HEK293 (cell line): ENCODE measurements at regions not wholly inside any gene's neighbourhood (a gene's known extent, or its start where the extent isn't known, plus 50 kb on each side); places are given as distances from the start of the nearest gene placed in this dataset.

Experiments used
- CTCF ChIP-seq: fragments of 450-650 bp; formaldehyde crosslinking; IDR thresholded peaks from 2 replicates; pipeline ENCODE4 v1.5.1; 2016; ENCODE audit warnings: missing biosample characterization, missing genetic modification characterization
- GLIS2 ChIP-seq: fragments of 450-650 bp; formaldehyde crosslinking; IDR thresholded peaks from 2 replicates; pipeline ENCODE4 v1.5.1; 2016; ENCODE audit warnings: missing biosample characterization, missing genetic modification characterization
- KLF1 ChIP-seq: fragments of 450-650 bp; formaldehyde crosslinking; IDR thresholded peaks from 2 replicates; pipeline ENCODE4 v1.5.1; 2016; ENCODE audit warnings: missing biosample characterization, missing genetic modification characterization
- MZF1 ChIP-seq: fragments of 450-650 bp; formaldehyde crosslinking; IDR thresholded peaks from 2 replicates; pipeline ENCODE4 v1.5.1; 2017; ENCODE audit warnings: missing biosample characterization, missing genetic modification characterization, borderline replicate concordance
- SP3 ChIP-seq: fragments of 450-650 bp; formaldehyde crosslinking; IDR thresholded peaks from 2 replicates; pipeline ENCODE4 v1.5.1; 2016; ENCODE audit warnings: missing biosample characterization, missing genetic modification characterization
- SP7 ChIP-seq: fragments of 450-650 bp; formaldehyde crosslinking; IDR thresholded peaks from 2 replicates; pipeline ENCODE4 v1.5.1; 2016; ENCODE audit warnings: missing biosample characterization, missing genetic modification characterization
- TRIM28 ChIP-seq: IDR thresholded peaks from 2 replicates; pipeline ENCODE4 v1.6.1; 2011; ENCODE audit warnings: low read length, control low read depth, borderline replicate concordance
- WT1 ChIP-seq: fragments of 450-650 bp; formaldehyde crosslinking; IDR thresholded peaks from 2 replicates; pipeline ENCODE4 v1.5.1; 2016; ENCODE audit warnings: missing biosample characterization, missing genetic modification characterization
- YY1 ChIP-seq: fragments of 450-650 bp; formaldehyde crosslinking; IDR thresholded peaks from 2 replicates; pipeline ENCODE4 v1.5.1; 2018; ENCODE audit warnings: missing biosample characterization, missing genetic modification characterization
- ZEB2 ChIP-seq: fragments of 450-650 bp; formaldehyde crosslinking; IDR thresholded peaks from 2 replicates; pipeline ENCODE4 v1.5.1; 2016; ENCODE audit warnings: missing biosample characterization, missing genetic modification characterization
- ZNF10 ChIP-seq: fragments of 450-650 bp; formaldehyde crosslinking; IDR thresholded peaks from 2 replicates; pipeline ENCODE4 v1.5.1; 2017; ENCODE audit warnings: missing biosample characterization, missing genetic modification characterization
- ZNF121 ChIP-seq: fragments of 450-650 bp; formaldehyde crosslinking; IDR thresholded peaks from 2 replicates; pipeline ENCODE4 v1.5.1; 2016; ENCODE audit warnings: missing biosample characterization, missing genetic modification characterization
- ZNF132 ChIP-seq: fragments of 450-650 bp; formaldehyde crosslinking; IDR thresholded peaks from 2 replicates; pipeline ENCODE4 v1.5.1; 2017; ENCODE audit warnings: missing biosample characterization, missing genetic modification characterization, borderline replicate concordance
- ZNF2 ChIP-seq: fragments of 450-650 bp; formaldehyde crosslinking; IDR thresholded peaks from 2 replicates; pipeline ENCODE4 v1.5.1; 2016; ENCODE audit warnings: missing biosample characterization, missing genetic modification characterization
- ZNF221 ChIP-seq: fragments of 450-650 bp; formaldehyde crosslinking; IDR thresholded peaks from 2 replicates; pipeline ENCODE4 v1.5.1; 2017; ENCODE audit warnings: missing biosample characterization, missing genetic modification characterization, borderline replicate concordance
- ZNF37A ChIP-seq: fragments of 450-650 bp; IDR thresholded peaks from 2 replicates; pipeline ENCODE4 v1.5.1; 2018; ENCODE audit warnings: missing biosample characterization, missing genetic modification characterization
- ZNF416 ChIP-seq: fragments of 450-650 bp; formaldehyde crosslinking; IDR thresholded peaks from 2 replicates; pipeline ENCODE4 v1.5.1; 2016; ENCODE audit warnings: missing biosample characterization, missing genetic modification characterization
- ZNF433 ChIP-seq: fragments of 450-650 bp; formaldehyde crosslinking; IDR thresholded peaks from 2 replicates; pipeline ENCODE4 v1.5.1; 2016; ENCODE audit warnings: missing biosample characterization, missing genetic modification characterization, low read depth
- ZNF48 ChIP-seq: fragments of 450-650 bp; formaldehyde crosslinking; IDR thresholded peaks from 2 replicates; pipeline ENCODE4 v1.5.1; 2016; ENCODE audit warnings: missing biosample characterization, missing genetic modification characterization
- ZNF501 ChIP-seq: fragments of 450-650 bp; formaldehyde crosslinking; IDR thresholded peaks from 2 replicates; pipeline ENCODE4 v1.5.1; 2016; ENCODE audit warnings: missing biosample characterization, missing genetic modification characterization
- ZNF555 ChIP-seq: fragments of 450-650 bp; formaldehyde crosslinking; conservative IDR thresholded peaks from 2 replicates; pipeline ENCODE4 v1.5.1; 2017; ENCODE audit warnings: missing biosample characterization, mild to moderate bottlenecking, missing genetic modification characterization, inconsistent platforms
- ZNF585B ChIP-seq: fragments of 450-650 bp; formaldehyde crosslinking; IDR thresholded peaks from 2 replicates; pipeline ENCODE4 v1.5.1; 2016; ENCODE audit warnings: missing biosample characterization, missing genetic modification characterization
- ZNF639 ChIP-seq: fragments of 450-650 bp; formaldehyde crosslinking; IDR thresholded peaks from 2 replicates; pipeline ENCODE4 v1.5.1; 2016; ENCODE audit warnings: missing biosample characterization, missing genetic modification characterization
- ZNF658 ChIP-seq: fragments of 450-650 bp; formaldehyde crosslinking; IDR thresholded peaks from 2 replicates; pipeline ENCODE4; 2016; ENCODE audit warnings: missing biosample characterization, missing genetic modification characterization
- ZNF664 ChIP-seq: fragments of 450-650 bp; formaldehyde crosslinking; IDR thresholded peaks from 2 replicates; pipeline ENCODE4 v1.5.1; 2016; ENCODE audit warnings: missing biosample characterization, missing genetic modification characterization
- ZNF777 ChIP-seq: fragments of 450-650 bp; formaldehyde crosslinking; IDR thresholded peaks from 2 replicates; pipeline ENCODE4 v1.5.1; 2017; ENCODE audit warnings: missing biosample characterization, missing genetic modification characterization, borderline replicate concordance
- ZNF830 ChIP-seq: fragments of 450-650 bp; IDR thresholded peaks from 2 replicates; pipeline ENCODE4 v1.5.0; 2018; ENCODE audit warnings: missing biosample characterization, missing genetic modification characterization, low read depth, mild to moderate bottlenecking, moderate library complexity
- TF ChIP-seq, protein P1 (sequence below): fragments of 450-650 bp; formaldehyde crosslinking; IDR thresholded peaks from 2 replicates; pipeline ENCODE4; 2016; ENCODE audit warnings: missing biosample characterization, missing genetic modification characterization
- TF ChIP-seq, protein P2 (sequence below): fragments of 450-650 bp; formaldehyde crosslinking; IDR thresholded peaks from 2 replicates; pipeline ENCODE4 v1.5.1; 2017; ENCODE audit warnings: missing biosample characterization, missing genetic modification characterization
- TF ChIP-seq, protein P3 (sequence below): fragments of 450-650 bp; formaldehyde crosslinking; IDR thresholded peaks from 2 replicates; pipeline ENCODE4 v1.5.1; 2016; ENCODE audit warnings: missing biosample characterization, missing genetic modification characterization
- TF ChIP-seq, protein P4 (sequence below): fragments of 450-650 bp; formaldehyde crosslinking; IDR thresholded peaks from 2 replicates; pipeline ENCODE4 v1.5.1; 2017; ENCODE audit warnings: missing biosample characterization, missing genetic modification characterization

DNA sequence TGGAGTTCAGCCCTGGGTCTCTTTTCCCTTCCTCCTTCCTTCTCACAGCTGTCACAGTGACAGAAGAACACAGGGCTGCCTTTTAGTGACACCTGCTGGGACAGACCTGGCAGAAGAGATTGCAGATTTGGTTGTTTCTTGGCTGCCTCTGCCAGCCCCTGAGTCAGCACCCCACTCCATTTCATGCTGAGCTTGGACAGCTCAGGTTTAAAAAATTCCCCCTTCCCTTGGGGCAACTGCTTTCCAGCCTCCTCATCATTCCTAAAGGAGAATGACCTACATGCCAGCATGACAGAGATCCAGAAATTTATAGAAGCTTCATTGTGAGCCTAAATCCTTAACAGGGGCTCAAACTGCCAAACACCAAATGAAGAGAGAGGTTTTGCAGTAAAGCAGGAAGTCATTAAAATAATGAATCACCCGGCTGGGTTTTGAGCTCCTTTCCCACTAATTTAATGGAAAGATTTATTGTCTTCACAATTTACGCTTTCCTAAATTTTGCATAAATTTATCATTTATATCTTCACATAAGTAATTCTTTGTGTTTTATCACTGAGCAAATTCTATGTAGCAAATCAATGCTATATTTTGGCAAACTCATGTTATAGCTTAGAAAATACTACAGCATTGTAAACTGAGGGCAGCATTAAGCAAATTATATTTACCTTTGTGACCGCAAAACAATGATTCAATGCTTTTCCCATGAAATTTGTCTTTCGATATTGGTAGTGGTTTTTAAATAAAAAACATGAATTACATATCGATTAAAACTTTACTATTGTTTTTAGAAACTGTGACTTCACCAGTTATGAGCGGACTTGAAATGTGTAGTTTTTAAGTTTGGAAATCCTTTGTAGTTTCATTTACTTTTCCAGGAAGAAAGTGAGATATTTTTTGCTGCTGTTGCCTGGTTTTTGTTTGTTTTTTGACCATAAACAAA, 399.5 kb upstream of the ANKRD30A start (continued):
- TF ChIP-seq, protein P1, sequence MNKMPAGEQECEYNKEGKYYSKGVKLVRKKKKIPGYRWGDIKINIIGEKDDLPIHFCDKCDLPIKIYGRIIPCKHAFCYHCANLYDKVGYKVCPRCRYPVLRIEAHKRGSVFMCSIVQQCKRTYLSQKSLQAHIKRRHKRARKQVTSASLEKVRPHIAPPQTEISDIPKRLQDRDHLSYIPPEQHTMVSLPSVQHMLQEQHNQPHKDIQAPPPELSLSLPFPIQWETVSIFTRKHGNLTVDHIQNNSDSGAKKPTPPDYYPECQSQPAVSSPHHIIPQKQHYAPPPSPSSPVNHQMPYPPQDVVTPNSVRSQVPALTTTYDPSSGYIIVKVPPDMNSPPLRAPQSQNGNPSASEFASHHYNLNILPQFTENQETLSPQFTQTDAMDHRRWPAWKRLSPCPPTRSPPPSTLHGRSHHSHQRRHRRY, result no peak
- no peak for TF ChIP-seq YY1 (tag by site-specific recombination)
- no peak for TF ChIP-seq KLF1 (tag by site-specific recombination)
- no peak for TF ChIP-seq ZNF501 (tag by site-specific recombination)
- no peak for TF ChIP-seq GLIS2 (tag by site-specific recombination)
- TF ChIP-seq, protein P2, sequence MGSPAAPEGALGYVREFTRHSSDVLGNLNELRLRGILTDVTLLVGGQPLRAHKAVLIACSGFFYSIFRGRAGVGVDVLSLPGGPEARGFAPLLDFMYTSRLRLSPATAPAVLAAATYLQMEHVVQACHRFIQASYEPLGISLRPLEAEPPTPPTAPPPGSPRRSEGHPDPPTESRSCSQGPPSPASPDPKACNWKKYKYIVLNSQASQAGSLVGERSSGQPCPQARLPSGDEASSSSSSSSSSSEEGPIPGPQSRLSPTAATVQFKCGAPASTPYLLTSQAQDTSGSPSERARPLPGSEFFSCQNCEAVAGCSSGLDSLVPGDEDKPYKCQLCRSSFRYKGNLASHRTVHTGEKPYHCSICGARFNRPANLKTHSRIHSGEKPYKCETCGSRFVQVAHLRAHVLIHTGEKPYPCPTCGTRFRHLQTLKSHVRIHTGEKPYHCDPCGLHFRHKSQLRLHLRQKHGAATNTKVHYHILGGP (tag by site-specific recombination), result no peak
- TF ChIP-seq ZNF48 (tag by site-specific recombination), result no peak
- no peak for TF ChIP-seq ZNF433 (tag by site-specific recombination)
- TF ChIP-seq ZNF221, result no peak
- TF ChIP-seq ZNF2, result 0 out of 2 replicates have a peak, but pooled peaks have one; percentile 50
- peak; percentile 86 for TF ChIP-seq TRIM28
- TF ChIP-seq ZNF830, result no peak
- TF ChIP-seq ZNF664 (tag by site-specific recombination), result peak; percentile 67; the same call in 1 of the 2 replicates
- no peak for TF ChIP-seq WT1 (tag by site-specific recombination)
- peak; percentile 65; the same call in 1 of the 2 replicates for TF ChIP-seq ZEB2 (tag by site-specific recombination)
- no peak for TF ChIP-seq ZNF37A (tag by site-specific recombination)
- peak; percentile 79 for TF ChIP-seq SP7 (tag by site-specific recombination)
- no peak for TF ChIP-seq ZNF639 (tag by site-specific recombination)
- TF ChIP-seq CTCF (tag by site-specific recombination), result peak; percentile 54; the same call in 1 of the 2 replicates
- no peak for TF ChIP-seq ZNF555 (tag by site-specific recombination)
- TF ChIP-seq, protein P3, sequence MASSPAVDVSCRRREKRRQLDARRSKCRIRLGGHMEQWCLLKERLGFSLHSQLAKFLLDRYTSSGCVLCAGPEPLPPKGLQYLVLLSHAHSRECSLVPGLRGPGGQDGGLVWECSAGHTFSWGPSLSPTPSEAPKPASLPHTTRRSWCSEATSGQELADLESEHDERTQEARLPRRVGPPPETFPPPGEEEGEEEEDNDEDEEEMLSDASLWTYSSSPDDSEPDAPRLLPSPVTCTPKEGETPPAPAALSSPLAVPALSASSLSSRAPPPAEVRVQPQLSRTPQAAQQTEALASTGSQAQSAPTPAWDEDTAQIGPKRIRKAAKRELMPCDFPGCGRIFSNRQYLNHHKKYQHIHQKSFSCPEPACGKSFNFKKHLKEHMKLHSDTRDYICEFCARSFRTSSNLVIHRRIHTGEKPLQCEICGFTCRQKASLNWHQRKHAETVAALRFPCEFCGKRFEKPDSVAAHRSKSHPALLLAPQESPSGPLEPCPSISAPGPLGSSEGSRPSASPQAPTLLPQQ, result 0 out of 2 replicates have a peak, but pooled peaks have one; percentile 24
- TF ChIP-seq ZNF777 (tag by site-specific recombination), result no peak
- TF ChIP-seq ZNF585B (tag by site-specific recombination), result no peak
- no peak for TF ChIP-seq ZNF121 (tag by site-specific recombination)
- TF ChIP-seq, protein P4, sequence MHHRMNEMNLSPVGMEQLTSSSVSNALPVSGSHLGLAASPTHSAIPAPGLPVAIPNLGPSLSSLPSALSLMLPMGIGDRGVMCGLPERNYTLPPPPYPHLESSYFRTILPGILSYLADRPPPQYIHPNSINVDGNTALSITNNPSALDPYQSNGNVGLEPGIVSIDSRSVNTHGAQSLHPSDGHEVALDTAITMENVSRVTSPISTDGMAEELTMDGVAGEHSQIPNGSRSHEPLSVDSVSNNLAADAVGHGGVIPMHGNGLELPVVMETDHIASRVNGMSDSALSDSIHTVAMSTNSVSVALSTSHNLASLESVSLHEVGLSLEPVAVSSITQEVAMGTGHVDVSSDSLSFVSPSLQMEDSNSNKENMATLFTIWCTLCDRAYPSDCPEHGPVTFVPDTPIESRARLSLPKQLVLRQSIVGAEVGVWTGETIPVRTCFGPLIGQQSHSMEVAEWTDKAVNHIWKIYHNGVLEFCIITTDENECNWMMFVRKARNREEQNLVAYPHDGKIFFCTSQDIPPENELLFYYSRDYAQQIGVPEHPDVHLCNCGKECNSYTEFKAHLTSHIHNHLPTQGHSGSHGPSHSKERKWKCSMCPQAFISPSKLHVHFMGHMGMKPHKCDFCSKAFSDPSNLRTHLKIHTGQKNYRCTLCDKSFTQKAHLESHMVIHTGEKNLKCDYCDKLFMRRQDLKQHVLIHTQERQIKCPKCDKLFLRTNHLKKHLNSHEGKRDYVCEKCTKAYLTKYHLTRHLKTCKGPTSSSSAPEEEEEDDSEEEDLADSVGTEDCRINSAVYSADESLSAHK (tag by site-specific recombination), result peak; percentile 95
- TF ChIP-seq ZNF132, result no peak
- no peak for TF ChIP-seq ZNF10 (tag by site-specific recombination)
- TF ChIP-seq SP3 (tag by site-specific recombination), result no peak
- 0 out of 2 replicates have a peak, but pooled peaks have one; percentile 52 for TF ChIP-seq MZF1 (tag by site-specific recombination)
- no peak for TF ChIP-seq ZNF658 (tag by site-specific recombination)
- no peak for TF ChIP-seq ZNF416
